ENCODE measurements at regions not wholly inside any gene's neighbourhood (a gene's known extent, or its start where the extent isn't known, plus 50 kb on each side); places are given as distances from the start of the nearest gene placed in this dataset.

- Histone ChIP-seq H3K27ac (no peak overlapping the region), H3K4me3 (no peak overlapping the region), H3K36me3 (no peaks in the 10 kb centered on the region), H3K27me3 (no peaks in the 10 kb centered on the region), H3K9me3 (no peaks in the 10 kb centered on the region), H3K4me1 (no peaks in the 10 kb centered on the region)
- TF ChIP-seq, protein P1, sequence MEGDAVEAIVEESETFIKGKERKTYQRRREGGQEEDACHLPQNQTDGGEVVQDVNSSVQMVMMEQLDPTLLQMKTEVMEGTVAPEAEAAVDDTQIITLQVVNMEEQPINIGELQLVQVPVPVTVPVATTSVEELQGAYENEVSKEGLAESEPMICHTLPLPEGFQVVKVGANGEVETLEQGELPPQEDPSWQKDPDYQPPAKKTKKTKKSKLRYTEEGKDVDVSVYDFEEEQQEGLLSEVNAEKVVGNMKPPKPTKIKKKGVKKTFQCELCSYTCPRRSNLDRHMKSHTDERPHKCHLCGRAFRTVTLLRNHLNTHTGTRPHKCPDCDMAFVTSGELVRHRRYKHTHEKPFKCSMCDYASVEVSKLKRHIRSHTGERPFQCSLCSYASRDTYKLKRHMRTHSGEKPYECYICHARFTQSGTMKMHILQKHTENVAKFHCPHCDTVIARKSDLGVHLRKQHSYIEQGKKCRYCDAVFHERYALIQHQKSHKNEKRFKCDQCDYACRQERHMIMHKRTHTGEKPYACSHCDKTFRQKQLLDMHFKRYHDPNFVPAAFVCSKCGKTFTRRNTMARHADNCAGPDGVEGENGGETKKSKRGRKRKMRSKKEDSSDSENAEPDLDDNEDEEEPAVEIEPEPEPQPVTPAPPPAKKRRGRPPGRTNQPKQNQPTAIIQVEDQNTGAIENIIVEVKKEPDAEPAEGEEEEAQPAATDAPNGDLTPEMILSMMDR (IDR thresholded peaks at IDR 0.05): no peak
- no peak for ATAC-seq
- intact Hi-C loops (cut with DNase I): no loop called here
- no peak for DNase-seq
Observed at GRCh38 chr13:58827904-58828303, 1196.4 kb downstream of the PCDH17 start.

DNA sequence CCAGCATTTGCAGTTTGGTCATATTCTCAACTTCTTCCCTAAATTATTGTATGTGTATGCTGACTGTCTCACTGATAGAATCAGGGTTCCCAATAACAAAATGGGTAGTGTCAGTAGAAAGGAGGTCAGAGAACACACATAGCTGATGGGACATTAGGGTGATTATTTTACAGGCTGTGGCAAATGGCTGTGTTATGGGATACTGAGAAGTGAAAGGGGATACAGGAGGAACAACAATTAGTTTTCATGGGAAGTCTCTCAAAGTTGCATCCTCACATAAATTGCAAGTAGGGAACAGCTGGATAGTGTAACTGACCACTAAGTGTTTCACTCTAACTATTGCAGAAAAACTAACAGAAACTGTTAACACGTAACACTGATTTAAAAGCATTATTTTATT lies 1199.3 kb downstream of the PCDH17 start:
- H3K9me3 ChIP-seq: no peaks in the 10 kb centered on the region
- ATAC-seq (no peak), DNase-seq (no peak)
- no peaks in the 10 kb centered on the region for H3K27me3 ChIP-seq
- no peaks in the 10 kb centered on the region for H3K36me3 ChIP-seq
- intact Hi-C loops (cut with DNase I): no loop called here
- no peak overlapping the region for H3K4me3 ChIP-seq
- no peaks in the 10 kb centered on the region for H3K4me1 ChIP-seq
- TF ChIP-seq, protein P1 (IDR thresholded peaks at IDR 0.05): no peak
- no peak overlapping the region for H3K27ac ChIP-seq

GRCh38 chr13:58838615-58839014 lies 1207.1 kb downstream of the PCDH17 start:
- H3K4me1 ChIP-seq: no peaks in the 10 kb centered on the region
- no peak overlapping the region for H3K27ac ChIP-seq
- intact Hi-C loops (cut with DNase I): no loop called here
- H3K27me3 ChIP-seq: no peaks in the 10 kb centered on the region
- ATAC-seq (no peak), DNase-seq (no peak)
- no peak overlapping the region for H3K4me3 ChIP-seq
- H3K36me3 ChIP-seq: no peaks in the 10 kb centered on the region
- TF ChIP-seq, protein P1 (IDR thresholded peaks at IDR 0.05): no peak
- no peaks in the 10 kb centered on the region for H3K9me3 ChIP-seq

DNA sequence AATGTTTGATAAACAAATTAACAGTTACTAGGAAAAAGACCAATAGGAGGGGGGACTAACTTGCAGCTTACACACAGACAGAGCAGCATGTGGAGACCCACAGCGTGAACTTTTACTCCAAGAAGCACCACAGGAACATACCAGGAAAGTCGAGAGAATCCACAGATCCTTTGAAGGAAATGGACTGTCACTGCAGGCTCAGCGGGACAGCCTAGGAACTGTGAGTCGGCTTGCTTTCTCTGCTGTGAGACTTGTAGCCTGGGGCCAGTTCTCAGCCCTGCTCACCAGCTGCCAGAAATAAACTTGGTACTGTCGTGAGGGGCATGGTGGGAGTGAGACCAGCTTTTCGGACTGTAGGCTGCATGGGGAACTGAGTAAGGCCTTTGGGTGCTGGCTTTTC lies 1211.5 kb downstream of the PCDH17 start:
- no peaks in the 10 kb centered on the region for H3K36me3 ChIP-seq

DNA sequence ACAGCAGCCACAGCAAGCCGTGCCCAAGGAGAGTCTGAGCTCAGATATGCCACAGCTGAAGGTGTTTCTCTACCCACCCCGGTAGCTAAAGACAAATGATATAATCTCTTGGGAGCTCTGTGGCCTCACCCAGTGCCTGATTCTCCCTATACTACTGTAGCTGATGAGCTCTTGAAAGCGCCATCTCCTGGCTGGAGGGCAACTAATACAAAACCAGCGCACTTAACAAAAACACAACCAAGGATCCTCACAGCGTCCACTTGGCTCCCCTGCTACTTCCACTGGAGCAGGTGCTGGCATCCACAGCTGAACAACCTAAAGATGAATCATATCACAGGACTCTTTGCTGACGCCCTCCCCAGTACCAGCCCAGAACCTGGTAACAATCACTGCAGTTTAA lies 1212.0 kb downstream of the PCDH17 start:
- ATAC-seq: no peak
- no peak for DNase-seq
- Histone ChIP-seq H3K4me3 (no peak overlapping the region), H3K36me3 (no peaks in the 10 kb centered on the region), H3K4me1 (no peaks in the 10 kb centered on the region), H3K27me3 (no peaks in the 10 kb centered on the region), H3K27ac (no peak overlapping the region), H3K9me3 (peaks cover 6% of the 10 kb centered on the region)
- TF ChIP-seq, protein P1 (IDR thresholded peaks at IDR 0.05): no peak
- intact Hi-C loops (cut with DNase I): no loop called here

More for the DNA sequence above, 1211.5 kb downstream of the PCDH17 start:
- H3K4me3 ChIP-seq: no peak overlapping the region
- DNase-seq (no peak), ATAC-seq (no peak)
- intact Hi-C loops (cut with DNase I): no loop called here
- peaks cover 6% of the 10 kb centered on the region for H3K9me3 ChIP-seq
- no peaks in the 10 kb centered on the region for H3K4me1 ChIP-seq
- no peaks in the 10 kb centered on the region for H3K27me3 ChIP-seq
- TF ChIP-seq, protein P1 (IDR thresholded peaks at IDR 0.05): no peak
- H3K27ac ChIP-seq: no peak overlapping the region

GRCh38 chr13:58850161-58850560 lies 1218.6 kb downstream of the PCDH17 start:
- Histone ChIP-seq H3K4me3 (no peak overlapping the region), H3K27me3 (no peaks in the 10 kb centered on the region), H3K4me1 (no peaks in the 10 kb centered on the region), H3K36me3 (no peaks in the 10 kb centered on the region), H3K27ac (no peak overlapping the region), H3K9me3 (peaks cover 6% of the 10 kb centered on the region)
- ATAC-seq (no peak), DNase-seq (no peak)
- TF ChIP-seq, protein P1 (IDR thresholded peaks at IDR 0.05): no peak
- intact Hi-C loops (cut with DNase I): no loop called here

All from upper lobe of right lung (tissue), 1 donor.